ENCODE measurements at regions not wholly inside any gene's neighbourhood (a gene's known extent, or its start where the extent isn't known, plus 50 kb on each side); places are given as distances from the start of the nearest gene placed in this dataset.

DNA sequence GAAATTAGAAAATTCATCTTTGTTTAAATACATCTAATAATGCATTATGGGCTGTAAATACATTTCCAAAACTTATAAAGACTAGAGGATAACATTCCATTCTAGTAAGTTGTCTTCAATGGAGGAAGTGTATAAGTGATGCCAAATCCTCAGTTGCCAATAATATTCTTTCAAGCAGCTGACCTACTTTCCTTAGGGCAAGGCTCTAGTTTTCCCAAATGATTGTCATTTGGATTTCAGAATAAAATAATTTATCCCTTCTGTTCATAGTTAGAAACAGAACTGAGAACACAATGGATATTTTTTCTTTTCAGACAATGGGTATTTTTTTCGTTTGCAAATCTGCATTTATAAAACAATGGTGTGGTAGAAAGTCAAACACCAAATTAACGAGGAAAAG lies 354.9 kb upstream of the ADAMTS5 start:
- CTCF ChIA-PET = no interaction called here
- POLR2A ChIA-PET = no interaction called here
- Mint-ChIP-seq H3K9me3 (peaks cover 23% of the 10 kb centered on the region), H3K27me3 (ENCODE audit: low read depth) (no peaks in the 10 kb centered on the region), H3K27ac (no peak overlapping the region), H3K4me3 (no peak overlapping the region), H3K36me3 (peaks cover 10% of the 10 kb centered on the region; the same call in 1 of the 2 replicates), H3K4me1 (peaks cover 10% of the 10 kb centered on the region)
- ATAC-seq = no peak
- TF ChIP-seq ETV6 (CRISPR knock-in tag; IDR thresholded peaks at IDR 0.05) = no peak
- TF ChIP-seq EMX1 (CRISPR knock-in tag; IDR thresholded peaks at IDR 0.05) = no peak
- TF ChIP-seq, protein P1, sequence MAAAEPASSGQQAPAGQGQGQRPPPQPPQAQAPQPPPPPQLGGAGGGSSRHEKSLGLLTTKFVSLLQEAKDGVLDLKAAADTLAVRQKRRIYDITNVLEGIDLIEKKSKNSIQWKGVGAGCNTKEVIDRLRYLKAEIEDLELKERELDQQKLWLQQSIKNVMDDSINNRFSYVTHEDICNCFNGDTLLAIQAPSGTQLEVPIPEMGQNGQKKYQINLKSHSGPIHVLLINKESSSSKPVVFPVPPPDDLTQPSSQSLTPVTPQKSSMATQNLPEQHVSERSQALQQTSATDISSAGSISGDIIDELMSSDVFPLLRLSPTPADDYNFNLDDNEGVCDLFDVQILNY (CRISPR knock-in tag; IDR thresholded peaks at IDR 0.05) = no peak
- TF ChIP-seq SMAD4 (CRISPR knock-in tag; IDR thresholded peaks at IDR 0.05) = no peak
- no peak for TF ChIP-seq HMGA2 (CRISPR knock-in tag; IDR thresholded peaks at IDR 0.05)
- TF ChIP-seq, protein P2, sequence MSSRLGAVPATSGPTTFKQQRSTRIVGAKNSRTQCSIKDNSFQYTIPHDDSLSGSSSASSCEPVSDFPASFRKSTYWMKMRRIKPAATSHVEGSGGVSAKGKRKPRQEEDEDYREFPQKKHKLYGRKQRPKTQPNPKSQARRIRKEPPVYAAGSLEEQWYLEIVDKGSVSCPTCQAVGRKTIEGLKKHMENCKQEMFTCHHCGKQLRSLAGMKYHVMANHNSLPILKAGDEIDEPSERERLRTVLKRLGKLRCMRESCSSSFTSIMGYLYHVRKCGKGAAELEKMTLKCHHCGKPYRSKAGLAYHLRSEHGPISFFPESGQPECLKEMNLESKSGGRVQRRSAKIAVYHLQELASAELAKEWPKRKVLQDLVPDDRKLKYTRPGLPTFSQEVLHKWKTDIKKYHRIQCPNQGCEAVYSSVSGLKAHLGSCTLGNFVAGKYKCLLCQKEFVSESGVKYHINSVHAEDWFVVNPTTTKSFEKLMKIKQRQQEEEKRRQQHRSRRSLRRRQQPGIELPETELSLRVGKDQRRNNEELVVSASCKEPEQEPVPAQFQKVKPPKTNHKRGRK (CRISPR knock-in tag; IDR thresholded peaks at IDR 0.05; ENCODE audit: borderline replicate concordance) = no peak
- TF ChIP-seq, protein P3, sequence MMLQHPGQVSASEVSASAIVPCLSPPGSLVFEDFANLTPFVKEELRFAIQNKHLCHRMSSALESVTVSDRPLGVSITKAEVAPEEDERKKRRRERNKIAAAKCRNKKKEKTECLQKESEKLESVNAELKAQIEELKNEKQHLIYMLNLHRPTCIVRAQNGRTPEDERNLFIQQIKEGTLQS (CRISPR knock-in tag; conservative IDR thresholded peaks at IDR 0.05) = no peak
- no peak for TF ChIP-seq MXD4 (CRISPR knock-in tag; IDR thresholded peaks at IDR 0.05; ENCODE audit: borderline replicate concordance)
- TF ChIP-seq, protein P4, sequence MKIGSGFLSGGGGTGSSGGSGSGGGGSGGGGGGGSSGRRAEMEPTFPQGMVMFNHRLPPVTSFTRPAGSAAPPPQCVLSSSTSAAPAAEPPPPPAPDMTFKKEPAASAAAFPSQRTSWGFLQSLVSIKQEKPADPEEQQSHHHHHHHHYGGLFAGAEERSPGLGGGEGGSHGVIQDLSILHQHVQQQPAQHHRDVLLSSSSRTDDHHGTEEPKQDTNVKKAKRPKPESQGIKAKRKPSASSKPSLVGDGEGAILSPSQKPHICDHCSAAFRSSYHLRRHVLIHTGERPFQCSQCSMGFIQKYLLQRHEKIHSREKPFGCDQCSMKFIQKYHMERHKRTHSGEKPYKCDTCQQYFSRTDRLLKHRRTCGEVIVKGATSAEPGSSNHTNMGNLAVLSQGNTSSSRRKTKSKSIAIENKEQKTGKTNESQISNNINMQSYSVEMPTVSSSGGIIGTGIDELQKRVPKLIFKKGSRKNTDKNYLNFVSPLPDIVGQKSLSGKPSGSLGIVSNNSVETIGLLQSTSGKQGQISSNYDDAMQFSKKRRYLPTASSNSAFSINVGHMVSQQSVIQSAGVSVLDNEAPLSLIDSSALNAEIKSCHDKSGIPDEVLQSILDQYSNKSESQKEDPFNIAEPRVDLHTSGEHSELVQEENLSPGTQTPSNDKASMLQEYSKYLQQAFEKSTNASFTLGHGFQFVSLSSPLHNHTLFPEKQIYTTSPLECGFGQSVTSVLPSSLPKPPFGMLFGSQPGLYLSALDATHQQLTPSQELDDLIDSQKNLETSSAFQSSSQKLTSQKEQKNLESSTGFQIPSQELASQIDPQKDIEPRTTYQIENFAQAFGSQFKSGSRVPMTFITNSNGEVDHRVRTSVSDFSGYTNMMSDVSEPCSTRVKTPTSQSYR (CRISPR knock-in tag; IDR thresholded peaks at IDR 0.05) = no peak
- TF ChIP-seq, protein P5, sequence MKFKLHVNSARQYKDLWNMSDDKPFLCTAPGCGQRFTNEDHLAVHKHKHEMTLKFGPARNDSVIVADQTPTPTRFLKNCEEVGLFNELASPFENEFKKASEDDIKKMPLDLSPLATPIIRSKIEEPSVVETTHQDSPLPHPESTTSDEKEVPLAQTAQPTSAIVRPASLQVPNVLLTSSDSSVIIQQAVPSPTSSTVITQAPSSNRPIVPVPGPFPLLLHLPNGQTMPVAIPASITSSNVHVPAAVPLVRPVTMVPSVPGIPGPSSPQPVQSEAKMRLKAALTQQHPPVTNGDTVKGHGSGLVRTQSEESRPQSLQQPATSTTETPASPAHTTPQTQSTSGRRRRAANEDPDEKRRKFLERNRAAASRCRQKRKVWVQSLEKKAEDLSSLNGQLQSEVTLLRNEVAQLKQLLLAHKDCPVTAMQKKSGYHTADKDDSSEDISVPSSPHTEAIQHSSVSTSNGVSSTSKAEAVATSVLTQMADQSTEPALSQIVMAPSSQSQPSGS (CRISPR knock-in tag; IDR thresholded peaks at IDR 0.05; ENCODE audit: borderline replicate concordance, low read depth) = no peak
- TF ChIP-seq CREB1 (CRISPR knock-in tag; IDR thresholded peaks at IDR 0.05) = no peak
- DNase-seq (ENCODE audit: low spot score) = no peak

DNA sequence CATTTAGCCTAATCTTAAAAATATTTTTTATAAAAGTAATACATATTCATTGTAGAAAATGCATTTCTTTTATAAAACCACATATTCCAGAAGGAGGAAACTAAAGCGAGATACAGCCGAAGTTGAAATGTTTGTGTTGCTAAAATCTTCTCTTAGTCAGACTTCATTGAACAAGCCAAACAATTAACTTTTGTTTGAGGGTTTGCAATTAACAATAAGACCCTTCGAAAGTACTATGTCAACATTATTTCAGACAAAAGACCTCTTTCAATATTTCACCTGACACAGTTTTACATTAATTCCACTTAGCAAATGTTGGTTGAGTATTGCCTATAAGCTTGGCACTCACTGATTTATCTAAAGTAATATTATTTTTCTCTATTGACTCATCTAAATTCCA lies 354.0 kb upstream of the ADAMTS5 start:
- Mint-ChIP-seq H3K4me3 (no peak overlapping the region), H3K27ac (no peak overlapping the region), H3K4me1 (0 out of 2 replicates have a peak, but pooled peaks cover 2% of the 10 kb centered on the region), H3K27me3 (ENCODE audit: low read depth) (peaks cover 3% of the 10 kb centered on the region; the same call in 1 of the 2 replicates), H3K36me3 (peaks cover 10% of the 10 kb centered on the region; the same call in 1 of the 2 replicates), H3K9me3 (peaks cover 32% of the 10 kb centered on the region)
- DNase-seq (ENCODE audit: low spot score) = no peak
- CTCF ChIA-PET = no interaction called here
- POLR2A ChIA-PET = no interaction called here
- ATAC-seq = no peak
- TF ChIP-seq, protein P6, sequence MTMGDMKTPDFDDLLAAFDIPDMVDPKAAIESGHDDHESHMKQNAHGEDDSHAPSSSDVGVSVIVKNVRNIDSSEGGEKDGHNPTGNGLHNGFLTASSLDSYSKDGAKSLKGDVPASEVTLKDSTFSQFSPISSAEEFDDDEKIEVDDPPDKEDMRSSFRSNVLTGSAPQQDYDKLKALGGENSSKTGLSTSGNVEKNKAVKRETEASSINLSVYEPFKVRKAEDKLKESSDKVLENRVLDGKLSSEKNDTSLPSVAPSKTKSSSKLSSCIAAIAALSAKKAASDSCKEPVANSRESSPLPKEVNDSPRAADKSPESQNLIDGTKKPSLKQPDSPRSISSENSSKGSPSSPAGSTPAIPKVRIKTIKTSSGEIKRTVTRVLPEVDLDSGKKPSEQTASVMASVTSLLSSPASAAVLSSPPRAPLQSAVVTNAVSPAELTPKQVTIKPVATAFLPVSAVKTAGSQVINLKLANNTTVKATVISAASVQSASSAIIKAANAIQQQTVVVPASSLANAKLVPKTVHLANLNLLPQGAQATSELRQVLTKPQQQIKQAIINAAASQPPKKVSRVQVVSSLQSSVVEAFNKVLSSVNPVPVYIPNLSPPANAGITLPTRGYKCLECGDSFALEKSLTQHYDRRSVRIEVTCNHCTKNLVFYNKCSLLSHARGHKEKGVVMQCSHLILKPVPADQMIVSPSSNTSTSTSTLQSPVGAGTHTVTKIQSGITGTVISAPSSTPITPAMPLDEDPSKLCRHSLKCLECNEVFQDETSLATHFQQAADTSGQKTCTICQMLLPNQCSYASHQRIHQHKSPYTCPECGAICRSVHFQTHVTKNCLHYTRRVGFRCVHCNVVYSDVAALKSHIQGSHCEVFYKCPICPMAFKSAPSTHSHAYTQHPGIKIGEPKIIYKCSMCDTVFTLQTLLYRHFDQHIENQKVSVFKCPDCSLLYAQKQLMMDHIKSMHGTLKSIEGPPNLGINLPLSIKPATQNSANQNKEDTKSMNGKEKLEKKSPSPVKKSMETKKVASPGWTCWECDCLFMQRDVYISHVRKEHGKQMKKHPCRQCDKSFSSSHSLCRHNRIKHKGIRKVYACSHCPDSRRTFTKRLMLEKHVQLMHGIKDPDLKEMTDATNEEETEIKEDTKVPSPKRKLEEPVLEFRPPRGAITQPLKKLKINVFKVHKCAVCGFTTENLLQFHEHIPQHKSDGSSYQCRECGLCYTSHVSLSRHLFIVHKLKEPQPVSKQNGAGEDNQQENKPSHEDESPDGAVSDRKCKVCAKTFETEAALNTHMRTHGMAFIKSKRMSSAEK (CRISPR knock-in tag; IDR thresholded peaks at IDR 0.05; ENCODE audit: borderline replicate concordance) = no peak
- TF ChIP-seq NR2C2 (CRISPR knock-in tag; IDR thresholded peaks at IDR 0.05) (no peak), RORB (CRISPR knock-in tag; IDR thresholded peaks at IDR 0.05) (no peak), ESRRA (CRISPR knock-in tag; IDR thresholded peaks at IDR 0.05; ENCODE audit: borderline replicate concordance) (no peak), KAT7 (CRISPR knock-in tag; IDR thresholded peaks at IDR 0.05; ENCODE audit: borderline replicate concordance) (no peak), SMAD4 (CRISPR knock-in tag; IDR thresholded peaks at IDR 0.05) (no peak), RELA (CRISPR knock-in tag; IDR thresholded peaks at IDR 0.05; ENCODE audit: borderline replicate concordance) (no peak)
- TF ChIP-seq, protein P7, sequence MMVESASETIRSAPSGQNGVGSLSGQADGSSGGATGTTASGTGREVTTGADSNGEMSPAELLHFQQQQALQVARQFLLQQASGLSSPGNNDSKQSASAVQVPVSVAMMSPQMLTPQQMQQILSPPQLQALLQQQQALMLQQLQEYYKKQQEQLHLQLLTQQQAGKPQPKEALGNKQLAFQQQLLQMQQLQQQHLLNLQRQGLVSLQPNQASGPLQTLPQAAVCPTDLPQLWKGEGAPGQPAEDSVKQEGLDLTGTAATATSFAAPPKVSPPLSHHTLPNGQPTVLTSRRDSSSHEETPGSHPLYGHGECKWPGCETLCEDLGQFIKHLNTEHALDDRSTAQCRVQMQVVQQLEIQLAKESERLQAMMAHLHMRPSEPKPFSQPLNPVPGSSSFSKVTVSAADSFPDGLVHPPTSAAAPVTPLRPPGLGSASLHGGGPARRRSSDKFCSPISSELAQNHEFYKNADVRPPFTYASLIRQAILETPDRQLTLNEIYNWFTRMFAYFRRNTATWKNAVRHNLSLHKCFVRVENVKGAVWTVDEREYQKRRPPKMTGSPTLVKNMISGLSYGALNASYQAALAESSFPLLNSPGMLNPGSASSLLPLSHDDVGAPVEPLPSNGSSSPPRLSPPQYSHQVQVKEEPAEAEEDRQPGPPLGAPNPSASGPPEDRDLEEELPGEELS (CRISPR knock-in tag; IDR thresholded peaks at IDR 0.05) = no peak
- TF ChIP-seq, protein P8, sequence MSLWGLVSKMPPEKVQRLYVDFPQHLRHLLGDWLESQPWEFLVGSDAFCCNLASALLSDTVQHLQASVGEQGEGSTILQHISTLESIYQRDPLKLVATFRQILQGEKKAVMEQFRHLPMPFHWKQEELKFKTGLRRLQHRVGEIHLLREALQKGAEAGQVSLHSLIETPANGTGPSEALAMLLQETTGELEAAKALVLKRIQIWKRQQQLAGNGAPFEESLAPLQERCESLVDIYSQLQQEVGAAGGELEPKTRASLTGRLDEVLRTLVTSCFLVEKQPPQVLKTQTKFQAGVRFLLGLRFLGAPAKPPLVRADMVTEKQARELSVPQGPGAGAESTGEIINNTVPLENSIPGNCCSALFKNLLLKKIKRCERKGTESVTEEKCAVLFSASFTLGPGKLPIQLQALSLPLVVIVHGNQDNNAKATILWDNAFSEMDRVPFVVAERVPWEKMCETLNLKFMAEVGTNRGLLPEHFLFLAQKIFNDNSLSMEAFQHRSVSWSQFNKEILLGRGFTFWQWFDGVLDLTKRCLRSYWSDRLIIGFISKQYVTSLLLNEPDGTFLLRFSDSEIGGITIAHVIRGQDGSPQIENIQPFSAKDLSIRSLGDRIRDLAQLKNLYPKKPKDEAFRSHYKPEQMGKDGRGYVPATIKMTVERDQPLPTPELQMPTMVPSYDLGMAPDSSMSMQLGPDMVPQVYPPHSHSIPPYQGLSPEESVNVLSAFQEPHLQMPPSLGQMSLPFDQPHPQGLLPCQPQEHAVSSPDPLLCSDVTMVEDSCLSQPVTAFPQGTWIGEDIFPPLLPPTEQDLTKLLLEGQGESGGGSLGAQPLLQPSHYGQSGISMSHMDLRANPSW (CRISPR knock-in tag; conservative IDR thresholded peaks at IDR 0.05; ENCODE audit: low read depth) = no peak
